ENCODE measurements at regions not wholly inside any gene's neighbourhood (a gene's known extent, or its start where the extent isn't known, plus 50 kb on each side); places are given as distances from the start of the nearest gene placed in this dataset.

DNA sequence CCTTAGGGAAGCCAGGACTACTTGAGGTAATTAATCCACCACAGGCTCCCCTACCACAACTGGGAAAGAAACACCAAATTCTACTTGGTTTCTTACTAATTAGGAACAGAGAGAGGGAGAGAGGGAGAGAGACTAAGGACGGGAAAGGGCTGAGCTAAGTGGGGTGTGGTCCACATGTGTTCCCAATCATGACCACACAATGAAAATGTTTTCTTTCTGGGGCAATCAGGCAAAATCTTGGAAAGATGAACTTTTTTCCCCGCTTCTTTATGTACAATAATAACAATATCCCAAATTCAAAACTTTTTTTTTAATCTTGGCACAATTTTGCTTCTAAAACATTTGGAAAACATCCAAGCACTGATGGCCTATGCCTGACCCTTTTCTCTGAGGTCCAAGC, 734.4 kb downstream of the MAFB start:
- Mint-ChIP-seq H3K27me3 (ENCODE audit: low read depth in 3 of 3) (peaks cover 0 to 1% (median 0%) of the 10 kb centered on the region in 3 donors), H3K9me3 (peaks cover 0 to 3% (median 0%) of the 10 kb centered on the region in 7 donors), H3K4me1 (no peaks in the 10 kb centered on the region), H3K36me3 (no peaks in the 10 kb centered on the region), H3K27ac (no peak overlapping the region), H3K4me3 (no peak overlapping the region)
- Histone ChIP-seq H2AFZ (ENCODE audit: insufficient read depth, low read depth, low read length, poor library complexity, severe bottlenecking) (no peak overlapping the region), H3K27me3 (ENCODE audit: control insufficient read depth in 2 of 2, insufficient read depth in 2 of 2, low read length in 2 of 2) (no peaks in the 10 kb centered on the region), H3K4me1 (ENCODE audit: control insufficient read depth in 1 of 2, insufficient read depth in 2 of 2, low read length in 2 of 2) (no peaks in the 10 kb centered on the region), H4K20me1 (ENCODE audit: insufficient read depth, low read length) (no peaks in the 10 kb centered on the region), H3K27ac (ENCODE audit: low read depth in 1 of 2, low read length in 2 of 2) (no peak overlapping the region), H3K4me2 (replicated peaks; ENCODE audit: extremely low read depth, low read length, poor library complexity, severe bottlenecking) (no peak overlapping the region), H3K79me2 (ENCODE audit: insufficient read depth, low read length) (no peaks in the 10 kb centered on the region), H3K9ac (ENCODE audit: insufficient read depth, low read length, poor library complexity, severe bottlenecking) (no peak overlapping the region), H3K36me3 (replicated peaks in 1 of 2; ENCODE audit: control insufficient read depth in 1 of 2, insufficient read depth in 2 of 2, low read length in 2 of 2) (no peaks in the 10 kb centered on the region), H3K9me3 (replicated peaks in 1 of 2; ENCODE audit: control insufficient read depth in 1 of 2, insufficient read depth in 1 of 2, low read length in 2 of 2) (no peaks in the 10 kb centered on the region), H3K4me3 (replicated peaks in 1 of 3; ENCODE audit: low read depth in 2 of 3, low read length in 3 of 3) (no peak overlapping the region)
- DNase-seq: no peak
- whole genome bisulfite sequencing (ENCODE audit: insufficient coverage): 67% methylated on average over 1 of the region's 2 CpGs
- TF ChIP-seq, protein P1, sequence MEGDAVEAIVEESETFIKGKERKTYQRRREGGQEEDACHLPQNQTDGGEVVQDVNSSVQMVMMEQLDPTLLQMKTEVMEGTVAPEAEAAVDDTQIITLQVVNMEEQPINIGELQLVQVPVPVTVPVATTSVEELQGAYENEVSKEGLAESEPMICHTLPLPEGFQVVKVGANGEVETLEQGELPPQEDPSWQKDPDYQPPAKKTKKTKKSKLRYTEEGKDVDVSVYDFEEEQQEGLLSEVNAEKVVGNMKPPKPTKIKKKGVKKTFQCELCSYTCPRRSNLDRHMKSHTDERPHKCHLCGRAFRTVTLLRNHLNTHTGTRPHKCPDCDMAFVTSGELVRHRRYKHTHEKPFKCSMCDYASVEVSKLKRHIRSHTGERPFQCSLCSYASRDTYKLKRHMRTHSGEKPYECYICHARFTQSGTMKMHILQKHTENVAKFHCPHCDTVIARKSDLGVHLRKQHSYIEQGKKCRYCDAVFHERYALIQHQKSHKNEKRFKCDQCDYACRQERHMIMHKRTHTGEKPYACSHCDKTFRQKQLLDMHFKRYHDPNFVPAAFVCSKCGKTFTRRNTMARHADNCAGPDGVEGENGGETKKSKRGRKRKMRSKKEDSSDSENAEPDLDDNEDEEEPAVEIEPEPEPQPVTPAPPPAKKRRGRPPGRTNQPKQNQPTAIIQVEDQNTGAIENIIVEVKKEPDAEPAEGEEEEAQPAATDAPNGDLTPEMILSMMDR (IDR thresholded peaks at IDR 0.05): no peak
- intact Hi-C loops (cut with micrococcal nuclease): no loop called here

DNA sequence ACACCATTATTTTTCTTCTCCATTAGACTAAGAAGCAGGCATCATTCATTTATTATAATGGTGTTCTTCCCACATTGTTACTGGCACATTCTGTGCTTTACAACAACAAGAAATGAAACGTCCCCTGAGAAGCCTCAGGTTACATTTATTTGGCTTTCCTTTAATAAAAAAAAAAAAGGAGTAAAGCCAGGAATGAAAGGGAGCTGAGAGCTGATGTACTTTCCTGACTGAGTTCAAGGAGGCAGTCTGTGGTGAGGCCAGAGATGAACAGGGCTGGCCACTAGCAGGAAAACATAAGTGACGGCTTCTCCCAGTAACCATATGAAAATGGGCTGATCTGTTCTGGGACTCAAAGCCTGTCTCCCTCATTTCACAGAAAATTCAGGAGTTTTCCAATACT, 742.1 kb downstream of the MAFB start:
- intact Hi-C loops (cut with micrococcal nuclease): no loop called here
- no CpG with 5 or more reads among the region's 2 CpGs for WGBS (ENCODE audit: insufficient coverage)
- Histone ChIP-seq H2AFZ (ENCODE audit: insufficient read depth, low read depth, low read length, poor library complexity, severe bottlenecking) (no peak overlapping the region), H3K4me1 (ENCODE audit: control insufficient read depth in 1 of 2, insufficient read depth in 2 of 2, low read length in 2 of 2) (no peaks in the 10 kb centered on the region), H4K20me1 (ENCODE audit: insufficient read depth, low read length) (no peaks in the 10 kb centered on the region), H3K9ac (ENCODE audit: insufficient read depth, low read length, poor library complexity, severe bottlenecking) (no peak overlapping the region), H3K27me3 (ENCODE audit: control insufficient read depth in 2 of 2, insufficient read depth in 2 of 2, low read length in 2 of 2) (no peaks in the 10 kb centered on the region), H3K4me2 (replicated peaks; ENCODE audit: extremely low read depth, low read length, poor library complexity, severe bottlenecking) (no peak overlapping the region), H3K27ac (ENCODE audit: low read depth in 1 of 2, low read length in 2 of 2) (no peak overlapping the region), H3K36me3 (replicated peaks in 1 of 2; ENCODE audit: control insufficient read depth in 1 of 2, insufficient read depth in 2 of 2, low read length in 2 of 2) (no peaks in the 10 kb centered on the region), H3K4me3 (replicated peaks in 1 of 3; ENCODE audit: low read depth in 2 of 3, low read length in 3 of 3) (no peak overlapping the region), H3K9me3 (replicated peaks in 1 of 2; ENCODE audit: control insufficient read depth in 1 of 2, insufficient read depth in 1 of 2, low read length in 2 of 2) (no peaks in the 10 kb centered on the region), H3K79me2 (ENCODE audit: insufficient read depth, low read length) (no peaks in the 10 kb centered on the region)
- no peak for DNase-seq
- TF ChIP-seq, protein P1 (IDR thresholded peaks at IDR 0.05): no peak
- Mint-ChIP-seq H3K27me3 (ENCODE audit: low read depth in 3 of 3) (no peaks in the 10 kb centered on the region), H3K4me3 (no peak overlapping the region), H3K27ac (no peak overlapping the region), H3K36me3 (no peaks in the 10 kb centered on the region), H3K9me3 (peaks cover 0 to 3% (median 2%) of the 10 kb centered on the region in 7 donors), H3K4me1 (no peaks in the 10 kb centered on the region)
